GM12878 (cell line): ENCODE measurements at regions not wholly inside any gene's neighbourhood (a gene's known extent, or its start where the extent isn't known, plus 50 kb on each side); places are given as distances from the start of the nearest gene placed in this dataset.

ENCODE experiments used
- ATAC-seq: fragments of 200-7000 bp; cut with Tn5 transposase; 3 replicates; pipeline ENCODE4 v1.9.1; 2020; ENCODE audit warnings: mild to moderate bottlenecking, moderate library complexity
- BruUV-seq: library from RNA; stranded (reverse); fragments of 400-500 nt; replicated peaks from 2 replicates; lab custom pipeline; 2021; lab: Mats Ljungman, UMichigan
- CTCF ChIA-PET: fragments of 300-600 bp; sonication (Branson Sonifier 250); formaldehyde crosslinking; extraction: SDS; loops from one replicate; lab custom pipeline; 2021; ENCODE audit warnings: inconsistent platforms; lab: Yijun Ruan, JAX
- POLR2A ChIA-PET: fragments of 350-600 bp; formaldehyde crosslinking; extraction: SDS; loops from one replicate; lab custom pipeline; 2021; ENCODE audit warnings: inconsistent platforms; lab: Charles Lee
- RAD21 ChIA-PET: fragments of 300-600 bp; sonication (Branson Sonifier 250); formaldehyde crosslinking; loops from one replicate; lab custom pipeline; 2023; ENCODE audit warnings: antibody characterized with exemption; ENCODE audit not compliant: unreplicated experiment; lab: Charles Lee
- SMC1A ChIA-PET: fragments of 300-600 bp; sonication (Branson Sonifier 250); formaldehyde crosslinking; loops from one replicate; lab custom pipeline; 2023; ENCODE audit not compliant: unreplicated experiment, uncharacterized antibody; lab: Charles Lee
- DNase-seq: peaks from one replicate; pipeline ENCODE4 v3.0.0-alpha.2; 2011; ENCODE audit warnings: low read depth, low spot score
- FAIRE-seq: peaks from 3 replicates; lab custom pipeline; 2011; peaks lifted over from hg19 to GRCh38; lab: Jason Lieb, UNC
- H2AFZ ChIP-seq: 2 replicates; pipeline ENCODE4 v1.6.0; 2011; ENCODE audit warnings: low read depth, low read length, control low read depth; ENCODE audit not compliant: control insufficient read depth
- H3K27ac ChIP-seq: 2 replicates; pipeline ENCODE4 v1.5.1; 2011; ENCODE audit warnings: control low read depth; ENCODE audit not compliant: control insufficient read depth, insufficient read depth
- H3K27me3 ChIP-seq, 2 experiments: replicated peaks in 1 of 2; 2 replicates each; pipeline versions ENCODE4 v1.6.0 to v1.6.1; 2011; ENCODE audit warnings: low read length in 1 of 2; ENCODE audit not compliant: control insufficient read depth in 2 of 2, insufficient read depth in 2 of 2
- H3K36me3 ChIP-seq, 2 experiments: 2 replicates each; pipeline ENCODE4 v1.5.1; 2011; ENCODE audit warnings: low read length in 1 of 2; ENCODE audit not compliant: control insufficient read depth in 2 of 2, insufficient read depth in 2 of 2
- H3K4me1 ChIP-seq: 2 replicates; pipeline ENCODE4 v1.6.1; 2011; ENCODE audit warnings: mild to moderate bottlenecking, low read length, moderate library complexity, mixed read lengths; ENCODE audit not compliant: control insufficient read depth, insufficient read depth
- H3K4me2 ChIP-seq: 2 replicates; pipeline ENCODE4 v1.6.0; 2011; ENCODE audit warnings: control low read depth; ENCODE audit not compliant: control insufficient read depth, insufficient read depth
- H3K4me3 ChIP-seq: fragments of 200-600 bp; sonication (generic); 2 replicates; pipeline ENCODE4 v1.5.1; 2016
- H3K79me2 ChIP-seq: 2 replicates; pipeline ENCODE4 v1.6.0; 2011; ENCODE audit warnings: low read length; ENCODE audit not compliant: control insufficient read depth, insufficient read depth
- H3K9ac ChIP-seq: 2 replicates; pipeline ENCODE4 v1.8.0; 2011; ENCODE audit warnings: low read length, control low read depth, mixed read lengths; ENCODE audit not compliant: control insufficient read depth, insufficient read depth
- H3K9me3 ChIP-seq: replicated peaks from 3 replicates; pipeline ENCODE4 v1.5.1; 2011; ENCODE audit warnings: mild to moderate bottlenecking, low read length; ENCODE audit not compliant: control insufficient read depth, insufficient read depth
- H4K20me1 ChIP-seq: 2 replicates; pipeline ENCODE4 v1.6.0; 2011; ENCODE audit not compliant: control insufficient read depth, insufficient read depth
- CEBPB ChIP-seq, 2 experiments: fragments of 150-350 bp in 1 of 2; IDR thresholded peaks; 2 replicates each; pipeline ENCODE4 v1.6.1; 2012 to 2014; ENCODE audit warnings: low read depth in 2 of 2, low read length in 2 of 2, borderline replicate concordance in 1 of 2, inconsistent platforms in 1 of 2
- CREB1 ChIP-seq: IDR thresholded peaks from 2 replicates; pipeline ENCODE4 v1.6.1; 2012; ENCODE audit warnings: low read depth, mild to moderate bottlenecking, inconsistent platforms
- FOXK2 ChIP-seq: fragments of 450-650 bp; IDR thresholded peaks from 2 replicates; pipeline ENCODE4 v1.6.1; 2017; ENCODE audit warnings: mild to moderate bottlenecking, moderate library complexity
- HCFC1 ChIP-seq: fragments of 150-350 bp; IDR thresholded peaks from 2 replicates; pipeline ENCODE4 v1.6.1; 2014; ENCODE audit warnings: low read length
- HDGF ChIP-seq: fragments of 450-650 bp; IDR thresholded peaks from 2 replicates; pipeline ENCODE4 v1.6.1; 2016; ENCODE audit warnings: antibody characterized with exemption
- JUNB ChIP-seq: IDR thresholded peaks from 2 replicates; pipeline ENCODE4 v1.6.1; 2016; ENCODE audit warnings: antibody characterized with exemption, mild to moderate bottlenecking
- NRF1 ChIP-seq: conservative IDR thresholded peaks from 2 replicates; pipeline ENCODE4 v1.6.1; 2011; ENCODE audit warnings: mild to moderate bottlenecking, low read depth, low read length, improper control_type of control experiment
- RAD51 ChIP-seq: fragments of 450-650 bp; IDR thresholded peaks from 2 replicates; pipeline ENCODE4 v1.6.1; 2016; ENCODE audit warnings: moderate library complexity, mild to moderate bottlenecking, inconsistent platforms
- SREBF2 ChIP-seq: IDR thresholded peaks from 2 replicates; pipeline ENCODE4 v1.6.1; 2012; ENCODE audit warnings: mild to moderate bottlenecking, low read length
- ZBTB40 ChIP-seq: fragments of 450-650 bp; IDR thresholded peaks from 2 replicates; pipeline ENCODE4 v1.6.1; 2016; ENCODE audit warnings: mild to moderate bottlenecking, moderate library complexity, borderline replicate concordance
- WGBS: methylation state at CpG from one replicate; pipeline ENCODE4 v1.1.6; 2016; ENCODE audit warnings: low lambda C conversion rate; ENCODE audit not compliant: insufficient replicate concordance, insufficient coverage; ENCODE audit errors: missing lambda C conversion rate; 5-methylcytosine and 5-hydroxymethylcytosine counted together
- in situ Hi-C: fragments of 300-500 bp; cut with MboI; formaldehyde crosslinking; loops from 9 replicates; pipeline ENCODE4 v1.14.3; 2018; ENCODE audit warnings: mixed read lengths
- intact Hi-C: fragments of 100-400 bp; cut with micrococcal nuclease; formaldehyde crosslinking; loops from one replicate; pipeline ENCODE4 v1.14.2; 2022; ENCODE audit not compliant: unreplicated experiment

GRCh38 chr1:188089015-188089414 lies 1260.3 kb downstream of the PLA2G4A start:
- POLR2A ChIA-PET = no interaction called here
- H3K4me3 ChIP-seq = no peak overlapping the region
- no peaks in the 10 kb centered on the region; the same call in 2 of the 3 replicates for H3K9me3 ChIP-seq
- ATAC-seq (no peak), FAIRE-seq (no peak), DNase-seq (no peak)
- no peaks in the 10 kb centered on the region for H4K20me1 ChIP-seq
- H3K4me2 ChIP-seq = no peak overlapping the region
- no peak overlapping the region for H3K9ac ChIP-seq
- WGBS = 29% methylated on average over 3 of the region's 3 CpGs
- H3K4me1 ChIP-seq = no peaks in the 10 kb centered on the region
- TF ChIP-seq RAD51 = no peak
- RAD21 ChIA-PET = no interaction called here
- in situ Hi-C loops = no loop called here
- CTCF ChIA-PET = interaction anchor here (0.6 to 1.8 kb wide), 2 partner anchors 15 to 121 kb away, joined by 3 to 5 read pairs; no protein-coding TSS in a partner anchor
- H3K79me2 ChIP-seq = no peaks in the 10 kb centered on the region
- no peaks in the 10 kb centered on the region for H3K27me3 ChIP-seq
- SMC1A ChIA-PET = interaction anchor here (0.6 to 2.0 kb wide), 3 partner anchors 9 to 28 kb away, joined by 3 to 5 read pairs (median 3); no protein-coding TSS in a partner anchor
- H2AFZ ChIP-seq = no peak overlapping the region
- BruUV-seq = no TSS peak
- intact Hi-C loops = no loop called here
- no peaks in the 10 kb centered on the region for H3K36me3 ChIP-seq
- no peak overlapping the region for H3K27ac ChIP-seq

GRCh38 chr1:188089461-188089860 lies 1260.7 kb downstream of the PLA2G4A start:
- no TSS peak for BruUV-seq
- CTCF ChIA-PET = interaction anchor here (1.8 kb wide), 1 partner anchor 14 kb away, joined by 5 read pairs; no protein-coding TSS in a partner anchor
- TF ChIP-seq CREB1 (no peak), CEBPB (IDR thresholded peaks at IDR 0.05; ENCODE audit: borderline replicate concordance in 1 of 2, low read depth in 2 of 2, low read length in 2 of 2) (no peak), ZBTB40 (no peak), SREBF2 (no peak), NRF1 (no peak), HCFC1 (no peak), JUNB (no peak), HDGF (no peak), FOXK2 (no peak)

More at GRCh38 chr1:188089461-188089860, 1260.7 kb downstream of the PLA2G4A start:
- no peaks in the 10 kb centered on the region for H4K20me1 ChIP-seq
- no peaks in the 10 kb centered on the region for H3K27me3 ChIP-seq
- H3K4me3 ChIP-seq = no peak overlapping the region
- SMC1A ChIA-PET = interaction anchor here (1.2 to 2.0 kb wide), 2 partner anchors 9 to 28 kb away, joined by 3 to 5 read pairs; no protein-coding TSS in a partner anchor
- no peak for ATAC-seq
- FAIRE-seq = no peak
- H3K9me3 ChIP-seq = no peaks in the 10 kb centered on the region; the same call in 2 of the 3 replicates
- H3K4me1 ChIP-seq = no peaks in the 10 kb centered on the region
- in situ Hi-C loops (no loop called here), intact Hi-C loops (no loop called here)
- no peaks in the 10 kb centered on the region for H3K36me3 ChIP-seq
- H3K79me2 ChIP-seq = no peaks in the 10 kb centered on the region
- no peak overlapping the region for H2AFZ ChIP-seq
- H3K9ac ChIP-seq = no peak overlapping the region
- POLR2A ChIA-PET = no interaction called here
- RAD21 ChIA-PET = no interaction called here
- DNase-seq = no peak
- H3K27ac ChIP-seq = no peak overlapping the region
- no peak overlapping the region for H3K4me2 ChIP-seq
